GM11168 (cell line): ENCODE measurements at regions not wholly inside any gene's neighbourhood (a gene's known extent, or its start where the extent isn't known, plus 50 kb on each side); places are given as distances from the start of the nearest gene placed in this dataset.
"Not testable (repeated sequence)": the region's sequence is repeated elsewhere in the genome, so short reads cannot be mapped to it uniquely, and the experiment has no call there.

Experiments used
- in situ Hi-C: fragments of 300-500 bp; cut with MboI; formaldehyde crosslinking; loops from one replicate; pipeline ENCODE4 v1.12.0; 2022; ENCODE audit warnings: low sequenced_read_pairs; ENCODE audit not compliant: unreplicated experiment

DNA sequence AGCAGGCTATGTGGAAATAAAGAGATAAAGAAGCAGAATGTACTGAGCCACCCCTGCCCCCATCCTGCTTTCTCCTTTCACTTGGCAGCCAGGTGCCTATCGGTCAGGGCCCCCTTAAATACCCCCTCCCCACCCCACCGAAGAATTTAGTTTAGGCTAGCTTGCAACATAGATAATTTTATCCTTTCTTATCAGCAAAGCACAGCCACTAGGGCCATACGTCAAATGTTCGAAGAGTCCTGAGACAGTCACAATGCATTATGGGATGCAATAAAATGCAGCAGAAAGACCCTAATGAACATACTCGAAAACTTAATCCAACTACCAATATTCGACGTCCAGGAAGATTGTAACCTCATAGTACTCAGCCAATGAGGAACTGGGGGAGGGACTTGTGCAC, 71.4 kb downstream of the ZNF195 start:
- in situ Hi-C loops: not testable (repeated sequence)

DNA sequence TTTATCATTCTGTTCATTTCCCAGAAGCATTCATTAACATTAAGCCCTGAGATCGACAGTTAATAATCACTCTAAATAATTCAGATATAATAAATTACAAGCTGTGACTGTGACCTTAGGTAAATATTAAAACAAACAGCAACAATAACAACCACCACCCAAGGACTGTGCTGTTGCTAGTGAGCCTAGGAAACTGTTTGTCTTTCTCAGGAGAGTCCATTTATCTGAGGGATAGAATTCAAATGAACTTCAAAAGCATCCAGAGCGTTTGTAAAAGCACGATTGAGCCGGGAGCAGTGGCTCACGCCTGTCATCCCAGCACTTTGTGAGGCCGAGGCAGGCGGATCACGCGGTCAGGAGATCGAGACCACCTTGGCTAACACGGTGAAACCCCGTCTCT, 68.8 kb upstream of the MRGPRE start:
- in situ Hi-C loops: not testable (repeated sequence)

DNA sequence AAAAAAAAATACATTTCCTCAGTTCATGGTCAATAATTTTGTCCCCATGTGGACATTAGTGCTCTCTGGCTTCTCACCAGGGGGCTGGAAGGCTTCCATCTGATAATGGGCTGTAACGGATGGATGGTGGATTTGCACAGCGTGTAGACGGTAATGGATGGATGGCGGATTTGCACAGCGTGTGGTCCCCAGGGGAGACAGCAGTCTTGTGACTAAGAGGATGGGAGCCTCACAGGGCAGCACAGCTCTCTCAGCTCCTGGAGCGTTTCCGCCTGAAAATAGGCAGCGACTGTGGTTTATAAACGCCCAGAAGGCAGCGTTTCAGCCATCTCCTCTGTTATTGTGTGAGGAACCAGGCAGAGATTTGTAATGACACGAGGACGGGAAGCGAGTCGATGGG, 68.4 kb upstream of the MRGPRE start:
- in situ Hi-C loops: not testable (repeated sequence)

DNA sequence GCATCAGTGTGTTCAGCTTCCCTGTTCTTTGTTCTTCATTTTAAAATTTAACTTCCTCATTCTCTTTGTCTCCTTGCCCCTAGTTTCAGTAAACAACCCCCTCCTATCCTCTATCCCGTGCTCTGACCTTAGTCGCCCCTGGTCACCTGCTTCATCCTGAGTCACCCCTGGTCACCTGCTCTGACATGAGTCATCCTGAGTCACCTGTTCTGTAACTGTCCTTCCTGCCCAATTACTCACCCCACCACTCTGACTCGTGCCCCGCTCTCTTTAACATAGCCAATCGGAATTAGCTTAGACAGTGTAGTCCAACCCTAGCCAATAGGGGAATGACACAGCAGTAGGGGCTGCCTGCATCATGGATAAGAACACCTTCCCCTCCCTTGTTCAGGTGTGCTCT, 65.6 kb upstream of the MRGPRE start:
- in situ Hi-C loops: loop anchor here (10.0 kb wide), 1 partner anchor 53 kb away; no protein-coding TSS in a partner anchor

DNA sequence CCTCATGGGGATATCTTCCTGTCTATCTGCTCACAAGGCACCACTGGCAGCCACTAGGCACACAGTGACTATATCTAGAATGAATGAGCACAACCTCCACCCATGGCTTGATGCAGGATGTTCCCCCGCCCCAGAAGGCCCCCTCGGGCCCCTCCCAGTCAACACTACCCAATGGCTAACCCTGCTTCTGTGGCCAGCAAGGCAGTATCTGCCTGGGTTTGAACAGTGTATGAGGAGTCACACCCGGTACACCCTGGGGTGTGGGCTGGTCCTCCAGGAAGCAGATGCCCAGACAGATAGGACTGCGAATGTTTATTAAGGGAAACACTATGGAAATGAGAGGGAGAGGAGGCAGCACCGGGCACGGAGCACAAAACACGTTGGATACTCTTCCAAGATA, 58.3 kb upstream of the MRGPRE start:
- in situ Hi-C loops: loop anchor here (10.0 kb wide), 1 partner anchor 46 kb away; no protein-coding TSS in a partner anchor

DNA sequence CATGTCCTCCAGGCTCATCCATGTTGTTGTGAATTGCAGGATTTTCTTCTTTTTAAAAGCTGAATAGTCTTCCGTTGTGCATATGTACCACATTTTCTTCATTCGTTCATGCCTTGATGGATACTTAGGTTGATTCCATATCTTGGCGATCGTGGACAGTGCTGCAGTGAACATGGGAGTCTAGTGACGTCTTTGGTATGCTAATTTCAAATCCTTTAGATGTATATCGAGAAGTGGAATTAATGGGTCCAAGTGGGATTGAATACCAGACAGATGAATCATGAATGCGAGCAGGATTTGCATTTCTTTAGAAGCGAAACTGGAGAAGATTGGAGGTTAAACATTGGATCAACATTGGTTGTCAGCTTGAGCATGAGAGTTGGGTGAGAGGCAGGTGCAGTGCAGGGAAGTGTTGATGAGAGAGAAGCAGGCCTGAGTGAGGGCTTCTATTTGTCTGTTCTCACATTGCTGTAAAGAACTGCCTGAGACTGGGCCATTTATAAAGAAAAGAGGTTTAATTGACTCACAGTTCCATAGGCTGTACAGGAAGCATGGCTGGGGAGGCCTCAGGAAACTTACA, 55.2 kb upstream of the MRGPRE start:
- in situ Hi-C loops: not testable (repeated sequence)

DNA sequence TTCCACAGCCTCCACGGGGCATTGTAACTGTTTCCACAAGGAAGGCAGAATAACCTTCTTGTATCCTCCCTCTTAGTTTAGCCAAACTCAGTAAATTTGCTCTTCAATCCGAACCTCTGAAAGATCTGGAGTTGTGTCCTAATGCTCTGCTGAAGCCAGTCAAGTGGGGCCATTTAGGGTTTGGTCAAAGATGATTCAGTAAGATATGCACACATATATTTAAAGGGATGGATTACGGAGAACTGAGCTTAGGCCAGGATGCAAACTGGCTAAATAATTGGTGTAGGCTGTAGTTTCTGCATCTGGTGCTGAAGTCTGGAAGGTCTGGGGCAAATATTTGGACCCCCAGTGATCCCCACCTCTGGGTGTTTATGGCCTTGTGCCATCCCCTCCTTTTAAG, 53.0 kb upstream of the MRGPRE start:
- in situ Hi-C loops: not testable (repeated sequence)

DNA sequence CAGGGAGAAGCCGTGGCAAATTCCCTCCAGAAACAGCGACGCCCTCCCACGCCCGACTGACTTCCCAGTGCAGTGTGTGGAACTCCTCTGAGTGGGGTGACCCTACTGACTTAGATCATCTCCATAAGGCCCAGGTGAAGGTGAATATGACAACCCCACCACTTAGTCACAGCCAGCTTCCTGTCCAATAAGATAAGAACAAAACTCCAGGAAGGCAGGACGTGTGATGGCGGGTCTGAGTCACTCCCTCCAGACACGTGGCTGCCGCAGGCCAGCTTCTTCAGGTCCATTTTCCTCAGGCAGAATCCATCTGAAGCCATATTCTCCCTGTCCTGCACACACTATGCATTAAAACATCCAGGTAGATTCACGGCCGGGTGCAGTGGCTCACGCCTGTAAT, 52.0 kb upstream of the MRGPRE start:
- in situ Hi-C loops: not testable (repeated sequence)

DNA sequence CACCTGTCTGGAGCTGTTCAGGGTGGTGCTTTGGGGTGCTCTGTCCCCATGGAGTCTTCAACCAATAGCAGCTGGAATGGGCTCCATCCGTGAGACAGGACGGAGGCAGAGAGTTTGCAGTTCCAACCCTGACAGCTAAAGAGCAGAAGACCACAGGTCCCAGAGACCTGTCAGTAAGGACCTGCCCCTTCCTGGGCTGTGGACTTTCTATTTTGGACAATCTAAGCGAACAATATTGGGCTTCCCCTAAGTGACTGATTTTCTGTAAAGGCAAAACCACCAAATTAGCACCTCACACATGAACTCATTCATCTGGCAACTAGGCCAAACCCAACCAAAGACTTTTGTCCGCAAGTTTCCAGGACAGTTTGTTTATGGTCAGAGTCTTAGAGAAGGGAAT, 50.5 kb upstream of the MRGPRE start:
- in situ Hi-C loops: not testable (repeated sequence)
